ENCODE measurements at regions not wholly inside any gene's neighbourhood (a gene's known extent, or its start where the extent isn't known, plus 50 kb on each side); places are given as distances from the start of the nearest gene placed in this dataset.

GRCh38 chr4:8928074-8928473 is 56.4 kb upstream of the HMX1 start:
- H3K9ac ChIP-seq (ENCODE audit: low read depth in 1 of 2, low read length in 2 of 2), result no peak overlapping the region
- no peaks in the 10 kb centered on the region for H3K9me3 ChIP-seq (ENCODE audit: control insufficient read depth in 2 of 2, low read length in 2 of 2)
- H3K27ac ChIP-seq (ENCODE audit: low read depth in 2 of 2, low read length in 2 of 2), result no peak overlapping the region
- no peaks in the 10 kb centered on the region for H3K4me1 ChIP-seq (ENCODE audit: control insufficient read depth in 2 of 2, insufficient read depth in 2 of 2, low read length in 2 of 2)
- no peaks in the 10 kb centered on the region for H3K36me3 ChIP-seq (ENCODE audit: control insufficient read depth in 2 of 2, insufficient read depth in 2 of 2, low read length in 2 of 2)
- H3K27me3 ChIP-seq (ENCODE audit: control insufficient read depth in 2 of 2, insufficient read depth in 2 of 2, low read length in 2 of 2), result no peaks in the 10 kb centered on the region
- no peak overlapping the region for H3K4me3 ChIP-seq (ENCODE audit: low read length in 2 of 2)

- Histone ChIP-seq H3K4me1 (ENCODE audit: control insufficient read depth in 2 of 2, insufficient read depth in 2 of 2, low read length in 2 of 2) (no peaks in the 10 kb centered on the region), H3K9me3 (ENCODE audit: control insufficient read depth in 2 of 2, low read length in 2 of 2) (peaks cover 0 to 2% of the 10 kb centered on the region in 2 donors), H3K27me3 (ENCODE audit: control insufficient read depth in 2 of 2, insufficient read depth in 2 of 2, low read length in 2 of 2) (peaks cover 0 to 3% of the 10 kb centered on the region in 2 donors), H3K36me3 (ENCODE audit: control insufficient read depth in 2 of 2, insufficient read depth in 2 of 2, low read length in 2 of 2) (no peaks in the 10 kb centered on the region), H3K9ac (ENCODE audit: low read depth in 1 of 2, low read length in 2 of 2) (no peak overlapping the region), H3K4me3 (ENCODE audit: low read length in 2 of 2) (no peak overlapping the region), H3K27ac (ENCODE audit: low read depth in 2 of 2, low read length in 2 of 2) (no peak overlapping the region)
Observed at GRCh38 chr4:8922481-8922880, 50.8 kb upstream of the HMX1 start.

- H3K9me3 ChIP-seq (ENCODE audit: control insufficient read depth in 2 of 2, low read length in 2 of 2), result peaks cover 0 to 2% of the 10 kb centered on the region in 2 donors
- H3K9ac ChIP-seq (ENCODE audit: low read depth in 1 of 2, low read length in 2 of 2), result no peak overlapping the region
- peaks cover 0 to 3% of the 10 kb centered on the region in 2 donors for H3K27me3 ChIP-seq (ENCODE audit: control insufficient read depth in 2 of 2, insufficient read depth in 2 of 2, low read length in 2 of 2)
- no peak overlapping the region for H3K27ac ChIP-seq (ENCODE audit: low read depth in 2 of 2, low read length in 2 of 2)
- no peaks in the 10 kb centered on the region for H3K4me1 ChIP-seq (ENCODE audit: control insufficient read depth in 2 of 2, insufficient read depth in 2 of 2, low read length in 2 of 2)
- H3K36me3 ChIP-seq (ENCODE audit: control insufficient read depth in 2 of 2, insufficient read depth in 2 of 2, low read length in 2 of 2), result no peaks in the 10 kb centered on the region
- no peak overlapping the region for H3K4me3 ChIP-seq (ENCODE audit: low read length in 2 of 2)
Observed at GRCh38 chr4:8921465-8921864, 49.8 kb upstream of the HMX1 start.

All from mucosa of rectum (tissue), 2 donors.